ENCODE measurements at regions not wholly inside any gene's neighbourhood (a gene's known extent, or its start where the extent isn't known, plus 50 kb on each side); places are given as distances from the start of the nearest gene placed in this dataset.

DNA sequence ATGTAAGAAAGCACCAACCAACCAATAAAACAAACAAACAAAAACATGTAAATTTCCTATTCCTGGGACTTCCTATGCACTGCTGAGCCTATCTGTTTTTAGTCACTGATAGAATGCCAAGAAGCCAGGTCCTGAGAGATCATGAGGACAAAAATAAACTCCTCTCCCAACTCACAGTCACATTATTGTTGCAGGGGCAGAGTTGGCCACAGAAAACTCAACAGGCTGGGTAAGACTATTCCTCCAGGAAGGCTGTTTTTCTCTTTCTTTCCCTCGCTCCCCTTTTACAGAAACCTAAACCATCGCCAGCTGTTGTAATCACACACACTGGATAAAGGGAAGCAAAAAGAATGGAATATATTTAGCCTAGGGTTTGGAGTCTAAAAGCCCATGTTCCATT is 55.8 kb upstream of the METAP2 start (continued):
- TF ChIP-seq, protein P1, sequence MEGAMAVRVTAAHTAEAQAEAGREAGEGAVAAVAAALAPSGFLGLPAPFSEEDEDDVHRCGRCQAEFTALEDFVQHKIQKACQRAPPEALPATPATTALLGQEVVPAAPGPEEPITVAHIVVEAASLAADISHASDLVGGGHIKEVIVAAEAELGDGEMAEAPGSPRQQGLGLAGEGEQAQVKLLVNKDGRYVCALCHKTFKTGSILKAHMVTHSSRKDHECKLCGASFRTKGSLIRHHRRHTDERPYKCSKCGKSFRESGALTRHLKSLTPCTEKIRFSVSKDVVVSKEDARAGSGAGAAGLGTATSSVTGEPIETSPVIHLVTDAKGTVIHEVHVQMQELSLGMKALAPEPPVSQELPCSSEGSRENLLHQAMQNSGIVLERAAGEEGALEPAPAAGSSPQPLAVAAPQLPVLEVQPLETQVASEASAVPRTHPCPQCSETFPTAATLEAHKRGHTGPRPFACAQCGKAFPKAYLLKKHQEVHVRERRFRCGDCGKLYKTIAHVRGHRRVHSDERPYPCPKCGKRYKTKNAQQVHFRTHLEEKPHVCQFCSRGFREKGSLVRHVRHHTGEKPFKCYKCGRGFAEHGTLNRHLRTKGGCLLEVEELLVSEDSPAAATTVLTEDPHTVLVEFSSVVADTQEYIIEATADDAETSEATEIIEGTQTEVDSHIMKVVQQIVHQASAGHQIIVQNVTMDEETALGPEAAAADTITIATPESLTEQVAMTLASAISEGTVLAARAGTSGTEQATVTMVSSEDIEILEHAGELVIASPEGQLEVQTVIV (IDR thresholded peaks at IDR 0.05; ENCODE audit: borderline replicate concordance, partially characterized antibody): no peak
- no peak for TF ChIP-seq RB1 (IDR thresholded peaks at IDR 0.05; ENCODE audit: borderline replicate concordance)

Data from GM12878 (cell line).